ENCODE measurements at regions not wholly inside any gene's neighbourhood (a gene's known extent, or its start where the extent isn't known, plus 50 kb on each side); places are given as distances from the start of the nearest gene placed in this dataset.
"Not testable (repeated sequence)": the region's sequence is repeated elsewhere in the genome, so short reads cannot be mapped to it uniquely, and the experiment has no call there.

GRCh38 chr1:221598122-221598521 is 143.8 kb downstream of the DUSP10 start:
- no peak for DNase-seq

DNA sequence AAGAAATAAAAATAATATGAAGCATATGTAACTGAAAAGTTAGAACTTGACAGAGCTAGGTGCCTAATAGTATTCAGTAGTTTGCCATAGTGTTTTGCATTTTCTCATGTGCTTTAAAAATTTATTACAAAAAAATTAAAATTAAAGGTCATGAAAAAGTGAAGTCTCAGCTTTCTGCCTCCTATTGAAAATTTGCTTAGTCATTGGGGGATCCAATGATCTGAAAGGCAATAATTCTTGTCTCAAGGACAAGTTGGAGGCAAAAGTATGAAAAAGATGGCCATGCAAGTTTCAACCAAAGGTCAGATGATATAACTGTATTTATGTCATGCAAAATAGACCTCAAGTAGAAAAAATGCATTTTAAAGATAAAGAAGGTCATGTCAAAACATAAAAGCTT is 140.7 kb downstream of the DUSP10 start:
- DNase-seq: no peak

- no peak for DNase-seq
These were observed 139.1 kb downstream of the DUSP10 start for GRCh38 chr1:221602830-221603229.

DNA sequence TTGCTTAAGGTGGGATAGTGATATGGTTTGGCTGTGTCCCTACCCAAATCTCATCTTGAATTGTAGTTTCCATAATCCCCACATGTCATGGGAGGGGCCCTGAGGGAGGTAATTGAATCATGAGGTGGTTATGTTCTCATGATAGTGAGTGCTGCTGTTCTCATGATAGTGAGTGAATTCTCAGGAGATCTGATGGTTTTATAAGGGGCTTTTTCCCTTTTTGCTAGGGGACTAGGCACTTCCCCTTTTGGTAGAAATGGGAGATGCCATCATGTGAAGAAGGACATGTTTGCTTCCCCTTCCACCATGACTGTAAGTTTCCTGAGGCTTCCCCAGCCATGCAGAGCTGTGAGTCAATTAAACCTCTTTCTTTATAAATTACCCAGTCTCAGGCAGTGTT is 137.5 kb downstream of the DUSP10 start:
- DNase-seq: not testable (repeated sequence)

DNA sequence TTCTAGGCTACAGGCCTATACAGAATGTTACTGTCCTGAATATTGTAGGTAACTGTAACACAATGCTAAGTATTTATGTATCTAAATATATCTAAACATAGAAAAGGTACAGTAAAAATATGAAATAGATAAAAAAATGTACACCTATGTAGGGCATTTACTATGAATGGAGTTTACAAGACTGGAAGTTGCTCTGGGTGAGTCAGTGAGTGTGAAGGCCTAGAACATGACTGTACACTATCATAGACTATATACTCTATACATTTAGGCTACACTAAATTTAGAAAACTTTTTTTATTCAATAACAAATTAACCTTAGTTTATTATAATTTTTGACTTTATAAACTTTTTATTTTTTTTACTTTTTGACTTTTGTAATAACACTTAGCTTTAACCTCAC is 136.9 kb downstream of the DUSP10 start:
- DNase-seq: no peak

DNA sequence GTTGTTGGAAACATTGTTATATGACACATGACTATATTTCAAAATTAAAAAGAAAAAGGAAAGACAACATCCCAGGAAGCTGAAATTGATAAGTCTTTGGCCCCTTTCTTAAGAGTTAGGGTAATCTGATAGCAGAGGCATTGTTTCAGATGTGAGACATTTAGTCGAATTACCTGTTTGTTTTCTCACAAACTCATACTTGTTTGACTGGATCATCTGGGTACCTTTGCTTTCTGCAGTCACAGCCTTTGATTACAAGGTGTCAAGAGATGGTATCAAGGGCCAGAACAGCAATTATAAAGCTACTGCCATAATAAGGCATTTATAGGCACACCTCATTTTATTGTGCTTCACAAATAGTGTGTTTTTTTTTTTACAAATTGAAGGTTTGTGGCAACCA is 136.3 kb downstream of the DUSP10 start:
- no peak for DNase-seq

GRCh38 chr1:221606256-221606655 is 135.6 kb downstream of the DUSP10 start:
- no peak for DNase-seq

GRCh38 chr1:221608835-221609320 is 133.0 kb downstream of the DUSP10 start:
- DNase-seq: no peak

GRCh38 chr1:221611656-221612046 is 130.2 kb downstream of the DUSP10 start:
- DNase-seq: no peak

GRCh38 chr1:221612047-221612777 is 129.7 kb downstream of the DUSP10 start:
- peak; percentile 7 for DNase-seq

GRCh38 chr1:221620437-221621384 is 121.2 kb downstream of the DUSP10 start:
- DNase-seq: no peak

- DNase-seq: no peak
These were observed 120.2 kb downstream of the DUSP10 start for GRCh38 chr1:221621683-221622082.

DNA sequence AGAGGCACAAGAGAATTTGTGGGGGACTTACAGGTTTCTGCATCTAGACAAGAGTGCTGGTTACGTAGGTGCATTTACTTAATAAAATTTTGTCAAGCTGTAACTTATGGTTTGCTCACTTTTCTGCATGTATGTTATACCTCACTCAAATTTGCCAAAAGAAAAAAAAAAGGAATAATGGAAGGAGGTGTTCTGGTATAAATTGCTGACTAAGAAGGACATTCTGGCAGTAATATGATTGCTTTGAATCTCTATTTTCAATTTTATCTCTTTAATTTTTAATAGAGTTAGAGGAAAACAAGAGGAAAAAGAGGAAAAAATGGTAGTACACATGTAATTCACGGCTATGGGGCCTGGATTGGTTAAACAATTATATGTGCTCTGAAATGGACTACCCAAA is 119.5 kb downstream of the DUSP10 start:
- DNase-seq: no peak

- DNase-seq: no peak
These were observed 116.9 kb downstream of the DUSP10 start for GRCh38 chr1:221625026-221625425.

- DNase-seq: no peak
These were observed 115.8 kb downstream of the DUSP10 start for GRCh38 chr1:221626041-221626440.

DNA sequence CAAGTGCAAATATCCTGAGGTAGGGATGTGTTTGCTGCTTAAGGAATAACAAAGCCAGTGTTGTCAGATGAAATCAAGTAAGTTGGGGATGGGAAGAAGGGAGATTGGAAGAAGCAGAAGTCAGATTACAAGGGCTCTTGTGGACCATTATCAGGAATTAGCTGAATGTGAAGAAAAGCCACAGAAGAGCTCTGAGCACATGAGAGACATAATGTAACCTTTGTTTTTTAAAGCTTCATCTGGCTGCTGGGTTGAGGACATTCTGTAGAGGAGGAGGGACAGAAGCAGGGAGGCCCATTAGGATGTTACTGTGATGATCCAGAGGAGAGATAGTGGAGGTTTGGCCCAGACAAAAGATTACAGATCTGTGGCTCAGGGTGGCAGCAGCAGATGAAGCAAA is 111.7 kb downstream of the DUSP10 start:
- DNase-seq: no peak

DNA sequence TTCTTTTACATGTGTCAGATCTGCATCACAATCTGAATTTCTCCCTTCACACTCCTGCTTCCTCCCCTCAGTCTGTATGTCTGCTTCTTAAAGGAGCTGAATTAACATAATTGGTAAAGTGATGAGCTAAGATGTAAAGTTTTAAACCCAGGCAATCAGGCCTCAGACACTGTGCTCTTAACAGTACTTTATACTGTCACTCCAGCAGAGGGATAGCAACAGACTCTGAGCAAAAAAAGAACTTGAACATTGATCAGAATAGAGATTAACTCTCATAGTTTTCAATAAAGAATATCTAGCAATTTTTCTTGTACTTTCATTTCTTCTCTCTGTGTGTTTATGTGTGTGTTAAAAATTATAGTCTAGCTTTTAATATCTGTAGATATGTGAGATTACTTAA is 110.3 kb downstream of the DUSP10 start:
- no peak for DNase-seq

DNA sequence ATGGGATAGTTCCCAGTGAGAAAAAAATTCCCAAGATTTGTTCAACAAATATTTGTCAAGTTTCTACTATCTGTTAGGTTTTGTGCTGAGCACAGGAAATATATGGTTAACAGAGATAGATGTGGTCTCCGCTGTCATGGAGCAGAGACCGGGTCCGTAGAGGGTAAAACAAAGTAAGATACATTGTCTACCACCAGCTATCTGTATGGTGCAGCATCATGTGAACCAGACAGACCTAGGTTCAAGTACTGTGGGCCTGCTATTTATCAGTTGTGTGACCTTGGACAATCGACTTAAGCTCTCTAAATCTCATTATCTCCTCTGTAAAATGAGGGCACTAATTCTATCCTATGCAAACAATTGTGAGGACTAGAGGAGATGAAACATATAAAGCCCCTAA is 109.8 kb downstream of the DUSP10 start:
- DNase-seq: no peak

DNA sequence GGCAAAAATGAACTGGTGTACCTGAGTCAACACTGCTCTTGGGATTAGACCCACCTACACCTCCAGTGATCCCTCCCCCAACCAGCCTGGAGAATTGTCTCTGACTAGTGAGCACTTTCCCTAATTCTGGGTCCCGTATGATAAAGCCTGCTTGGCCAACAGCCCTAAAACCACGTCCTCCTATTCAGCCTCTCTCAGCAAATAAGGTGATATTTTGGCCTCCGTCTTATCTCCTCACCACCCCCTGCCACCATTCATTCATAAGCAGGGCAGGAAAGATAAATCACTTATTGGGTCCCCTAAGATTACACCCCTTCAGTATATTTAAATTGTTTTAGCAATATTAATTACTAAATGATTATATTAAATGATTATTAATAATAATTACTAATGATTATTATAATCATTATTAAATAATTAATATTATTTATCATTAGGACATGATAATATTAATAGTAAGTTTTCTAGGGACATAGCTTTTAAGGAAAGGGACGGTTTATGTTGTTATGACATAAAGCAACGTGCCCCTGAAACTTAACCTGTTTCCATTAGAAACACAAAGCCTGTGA is 108.0 kb downstream of the DUSP10 start:
- DNase-seq: no peak

DNA sequence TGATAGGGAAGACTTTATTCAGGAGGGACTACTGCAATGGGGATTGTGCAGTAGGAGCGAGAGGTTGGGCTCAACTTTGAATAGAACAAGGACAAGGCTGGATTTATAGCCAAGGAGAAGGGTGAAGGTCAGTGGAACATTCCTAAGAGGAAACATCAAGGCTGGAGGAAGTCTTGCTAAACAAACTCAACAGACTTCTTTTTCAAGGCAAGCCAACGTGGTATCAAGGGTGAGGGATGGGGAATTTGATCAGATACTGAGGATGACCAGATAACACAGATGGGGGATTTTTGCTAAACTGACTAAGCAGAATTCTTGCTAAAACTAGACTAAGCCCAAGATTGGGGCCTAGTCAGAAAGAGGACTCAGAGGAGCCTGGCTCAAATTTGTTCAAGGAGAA is 107.3 kb downstream of the DUSP10 start:
- DNase-seq: no peak

DNA sequence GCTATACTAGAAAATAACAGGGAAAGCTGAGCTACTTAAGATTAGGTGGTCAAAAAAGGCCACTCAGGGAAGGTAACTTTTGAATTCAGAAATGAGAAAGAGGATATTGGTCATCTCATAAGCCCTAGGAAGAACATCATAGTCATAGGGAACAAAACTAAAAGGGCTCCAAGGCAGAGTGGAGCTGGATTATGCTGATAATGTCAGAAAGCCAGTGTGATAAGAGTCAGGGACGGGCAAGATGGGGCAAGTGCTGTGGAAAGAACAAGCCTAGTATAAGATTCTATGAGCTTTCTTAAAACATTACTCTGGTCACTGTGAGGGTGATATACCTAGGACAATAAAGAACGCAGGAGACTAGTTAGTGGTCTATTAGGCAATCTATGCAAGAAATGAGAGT is 106.6 kb downstream of the DUSP10 start:
- DNase-seq: no peak

- no peak for DNase-seq
These were observed 105.8 kb downstream of the DUSP10 start for GRCh38 chr1:221636096-221636495.

GRCh38 chr1:221636967-221637366 is 104.9 kb downstream of the DUSP10 start:
- DNase-seq: no peak

DNA sequence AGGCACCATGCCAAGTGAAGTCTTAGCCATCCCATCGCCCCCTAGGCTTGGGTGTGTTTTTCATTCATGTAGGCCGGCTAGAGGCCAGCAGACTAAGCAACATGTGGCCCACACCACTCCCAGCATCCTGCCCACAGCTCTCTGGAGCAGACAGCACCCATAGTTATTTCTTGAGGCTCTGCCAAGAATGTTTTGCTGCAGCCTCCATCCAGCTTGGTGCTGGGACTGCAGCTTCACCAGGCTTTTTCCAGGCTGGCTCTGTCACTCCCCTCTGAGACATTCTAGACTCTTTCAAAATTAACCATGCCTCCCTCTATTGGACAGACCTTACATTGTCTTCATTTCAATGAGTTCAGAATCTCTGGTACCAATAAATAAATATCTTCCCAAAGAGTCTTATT is 104.2 kb downstream of the DUSP10 start:
- no peak for DNase-seq
